Mesothelial cell of epicardium (in vitro differentiated cells): ENCODE measurements at regions not wholly inside any gene's neighbourhood (a gene's known extent, or its start where the extent isn't known, plus 50 kb on each side); places are given as distances from the start of the nearest gene placed in this dataset.

Experiments used
- DNase-seq, 2 experiments: peaks; one replicate each; pipeline ENCODE4 v3.0.0; 2021; ENCODE audit warnings: low spot score in 2 of 2; ENCODE audit not compliant: unreplicated experiment in 2 of 2
- H3K27ac Mint-ChIP-seq: 2 replicates; pipeline ENCODE4 v1.8.0; 2021; ENCODE audit warnings: mixed read lengths
- H3K27me3 Mint-ChIP-seq: 2 replicates; pipeline ENCODE4 v1.8.0; 2021; ENCODE audit warnings: low read depth, mixed read lengths
- H3K36me3 Mint-ChIP-seq: 2 replicates; pipeline ENCODE4 v1.8.0; 2021; ENCODE audit warnings: mixed read lengths
- H3K4me1 Mint-ChIP-seq: 2 replicates; pipeline ENCODE4 v1.8.0; 2021; ENCODE audit warnings: mixed read lengths
- H3K4me3 Mint-ChIP-seq: 2 replicates; pipeline ENCODE4 v1.8.0; 2021; ENCODE audit warnings: mild to moderate bottlenecking, moderate library complexity, mixed read lengths
- H3K9me3 Mint-ChIP-seq: 2 replicates; pipeline ENCODE4 v1.8.0; 2021; ENCODE audit warnings: mixed read lengths
- CTCF ChIP-seq: fragments of 200-600 bp; sonication (generic); IDR thresholded peaks from one replicate; pipeline ENCODE4 v1.5.0; 2021; ENCODE audit warnings: antibody characterized with exemption; ENCODE audit not compliant: unreplicated experiment

GRCh38 chr2:105682401-105682800 lies 62.3 kb upstream of the NCK2 start:
- no peak for DNase-seq
- no peaks in the 10 kb centered on the region for H3K4me1 Mint-ChIP-seq
- peaks cover 40% of the 10 kb centered on the region for H3K27me3 Mint-ChIP-seq
- H3K36me3 Mint-ChIP-seq, result no peaks in the 10 kb centered on the region
- H3K4me3 Mint-ChIP-seq, result no peak overlapping the region
- H3K9me3 Mint-ChIP-seq, result no peaks in the 10 kb centered on the region
- no peak for TF ChIP-seq CTCF
- no peak overlapping the region for H3K27ac Mint-ChIP-seq

GRCh38 chr2:105681927-105682326 lies 62.8 kb upstream of the NCK2 start:
- DNase-seq, result no peak
- H3K27ac Mint-ChIP-seq, result no peak overlapping the region
- no peaks in the 10 kb centered on the region for H3K36me3 Mint-ChIP-seq
- H3K9me3 Mint-ChIP-seq, result no peaks in the 10 kb centered on the region
- H3K4me3 Mint-ChIP-seq, result no peak overlapping the region
- no peaks in the 10 kb centered on the region for H3K4me1 Mint-ChIP-seq
- H3K27me3 Mint-ChIP-seq, result peaks cover 45% of the 10 kb centered on the region
- no peak for TF ChIP-seq CTCF

GRCh38 chr2:105680357-105680756 lies 64.4 kb upstream of the NCK2 start:
- no peak for TF ChIP-seq CTCF
- Mint-ChIP-seq H3K27me3 (peaks cover 51% of the 10 kb centered on the region), H3K4me1 (no peaks in the 10 kb centered on the region), H3K27ac (no peak overlapping the region), H3K9me3 (no peaks in the 10 kb centered on the region), H3K4me3 (no peak overlapping the region), H3K36me3 (no peaks in the 10 kb centered on the region)
- DNase-seq, result no peak

GRCh38 chr2:105678346-105678745 lies 66.4 kb upstream of the NCK2 start:
- Mint-ChIP-seq H3K27me3 (peaks cover 48% of the 10 kb centered on the region), H3K9me3 (no peaks in the 10 kb centered on the region), H3K27ac (no peak overlapping the region), H3K36me3 (no peaks in the 10 kb centered on the region), H3K4me3 (no peak overlapping the region), H3K4me1 (no peaks in the 10 kb centered on the region)
- no peak for TF ChIP-seq CTCF
- DNase-seq, result no peak

- Mint-ChIP-seq H3K27ac (no peak overlapping the region), H3K4me1 (no peaks in the 10 kb centered on the region), H3K4me3 (no peak overlapping the region), H3K9me3 (no peaks in the 10 kb centered on the region), H3K27me3 (peaks cover 44% of the 10 kb centered on the region), H3K36me3 (no peaks in the 10 kb centered on the region)
- no peak for TF ChIP-seq CTCF
- no peak for DNase-seq
Measured at GRCh38 chr2:105677901-105678300, 66.8 kb upstream of the NCK2 start.

- H3K27me3 Mint-ChIP-seq, result peaks cover 45% of the 10 kb centered on the region
- no peak for TF ChIP-seq CTCF
- H3K4me3 Mint-ChIP-seq, result no peak overlapping the region
Measured at GRCh38 chr2:105675841-105676240, 68.9 kb upstream of the NCK2 start.

More at GRCh38 chr2:105675841-105676240, 68.9 kb upstream of the NCK2 start:
- H3K4me1 Mint-ChIP-seq, result no peaks in the 10 kb centered on the region
- DNase-seq, result no peak
- H3K27ac Mint-ChIP-seq, result no peak overlapping the region
- H3K36me3 Mint-ChIP-seq, result no peaks in the 10 kb centered on the region
- no peaks in the 10 kb centered on the region for H3K9me3 Mint-ChIP-seq
